ENCODE measurements at regions not wholly inside any gene's neighbourhood (a gene's known extent, or its start where the extent isn't known, plus 50 kb on each side); places are given as distances from the start of the nearest gene placed in this dataset.

DNA sequence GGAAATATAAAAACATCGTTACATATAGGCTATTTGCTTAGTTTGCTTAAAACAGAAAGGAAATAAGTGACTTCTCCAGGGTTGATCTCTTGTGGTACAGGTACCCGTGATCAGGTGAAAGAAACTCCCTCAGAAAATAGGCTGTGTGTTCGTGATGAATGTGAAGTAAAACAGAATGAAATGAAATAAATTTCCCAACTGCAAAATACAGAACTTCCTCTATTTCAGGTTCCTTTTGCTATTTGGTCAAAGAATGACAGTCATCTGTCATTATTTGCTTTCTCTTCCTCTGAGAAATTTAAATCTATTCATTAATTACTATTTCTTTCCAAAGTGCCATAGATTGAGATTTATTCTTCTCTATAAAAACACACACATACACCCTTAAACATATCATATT, 408.1 kb downstream of the FAM170A start (continued):
- TF ChIP-seq, protein P1, sequence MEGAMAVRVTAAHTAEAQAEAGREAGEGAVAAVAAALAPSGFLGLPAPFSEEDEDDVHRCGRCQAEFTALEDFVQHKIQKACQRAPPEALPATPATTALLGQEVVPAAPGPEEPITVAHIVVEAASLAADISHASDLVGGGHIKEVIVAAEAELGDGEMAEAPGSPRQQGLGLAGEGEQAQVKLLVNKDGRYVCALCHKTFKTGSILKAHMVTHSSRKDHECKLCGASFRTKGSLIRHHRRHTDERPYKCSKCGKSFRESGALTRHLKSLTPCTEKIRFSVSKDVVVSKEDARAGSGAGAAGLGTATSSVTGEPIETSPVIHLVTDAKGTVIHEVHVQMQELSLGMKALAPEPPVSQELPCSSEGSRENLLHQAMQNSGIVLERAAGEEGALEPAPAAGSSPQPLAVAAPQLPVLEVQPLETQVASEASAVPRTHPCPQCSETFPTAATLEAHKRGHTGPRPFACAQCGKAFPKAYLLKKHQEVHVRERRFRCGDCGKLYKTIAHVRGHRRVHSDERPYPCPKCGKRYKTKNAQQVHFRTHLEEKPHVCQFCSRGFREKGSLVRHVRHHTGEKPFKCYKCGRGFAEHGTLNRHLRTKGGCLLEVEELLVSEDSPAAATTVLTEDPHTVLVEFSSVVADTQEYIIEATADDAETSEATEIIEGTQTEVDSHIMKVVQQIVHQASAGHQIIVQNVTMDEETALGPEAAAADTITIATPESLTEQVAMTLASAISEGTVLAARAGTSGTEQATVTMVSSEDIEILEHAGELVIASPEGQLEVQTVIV (CRISPR knock-in tag; IDR thresholded peaks at IDR 0.05; ENCODE audit: borderline replicate concordance): no peak

DNA sequence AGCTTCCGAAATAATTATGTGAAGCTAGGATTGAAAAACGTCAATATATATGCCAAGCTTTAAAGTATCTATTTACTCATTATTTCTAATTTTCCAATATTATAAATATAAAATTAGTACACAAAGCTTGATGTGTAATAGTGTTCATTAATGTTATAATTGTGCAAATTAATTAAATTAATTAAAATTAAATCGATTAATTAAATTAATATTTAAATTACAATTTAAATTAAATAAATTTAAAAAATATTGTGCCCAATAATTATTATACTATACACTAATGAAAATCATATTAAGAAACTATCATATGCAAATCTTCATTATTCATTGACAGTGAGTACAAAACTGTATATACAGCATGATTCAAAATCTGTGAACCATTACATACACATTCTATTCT, 409.8 kb downstream of the FAM170A start:
- Histone ChIP-seq H3K27me3 (ENCODE audit: control insufficient read depth in 2 of 2, insufficient read depth in 2 of 2, low read length in 2 of 2) (no peaks in the 10 kb centered on the region), H3K4me2 (ENCODE audit: insufficient read depth, low read length) (no peak overlapping the region), H3K9me1 (ENCODE audit: control insufficient read depth, insufficient read depth, low read length) (no peaks in the 10 kb centered on the region), H4K20me1 (replicated peaks; ENCODE audit: control insufficient read depth, insufficient read depth, low read length) (no peaks in the 10 kb centered on the region), H3K27ac (ENCODE audit: extremely low read depth, low read depth, low read length) (no peak overlapping the region), H3K9ac (ENCODE audit: insufficient read depth in 1 of 2, low read depth in 2 of 2, low read length in 2 of 2) (no peak overlapping the region), H3K79me2 (ENCODE audit: control insufficient read depth, insufficient read depth, low read length) (no peaks in the 10 kb centered on the region), H3K4me1 (replicated peaks in 1 of 2; ENCODE audit: control insufficient read depth in 2 of 2, insufficient read depth in 2 of 2, low read length in 2 of 2) (no peaks in the 10 kb centered on the region), H3K9me3 (replicated peaks; ENCODE audit: control insufficient read depth, insufficient read depth, low read depth, low read length) (no peaks in the 10 kb centered on the region), H3K4me3 (no peak overlapping the region), H2AFZ (ENCODE audit: low read depth, low read length) (no peak overlapping the region), H3K36me3 (ENCODE audit: control insufficient read depth, insufficient read depth, low read length) (no peaks in the 10 kb centered on the region)
- in situ Hi-C loops (cut with MboI): no loop called here
- TF ChIP-seq NFYB (IDR thresholded peaks at IDR 0.05; ENCODE audit: extremely low read depth, insufficient read length) (no peak), HMG20B (CRISPR knock-in tag; IDR thresholded peaks at IDR 0.05) (no peak), ETV6 (IDR thresholded peaks at IDR 0.05; ENCODE audit: borderline replicate concordance in 1 of 2, low read depth in 2 of 2, low read length in 1 of 2) (no peak), ETV6 (CRISPR knock-in tag; IDR thresholded peaks at IDR 0.05; ENCODE audit: borderline replicate concordance) (no peak)
- WGBS (ENCODE audit: insufficient coverage, low coverage, missing lambda C conversion rate): 4% methylated on average over 3 of the region's 3 CpGs
- BruUV-seq (replicated peaks): no TSS peak
- no peak for ATAC-seq
- no peak for DNase-seq (ENCODE audit: extremely low read depth in 1 of 4, low spot score in 3 of 4)
- CTCF ChIA-PET (ENCODE audit: low intra/inter-chr PET ratio): no interaction called here
- intact Hi-C loops (cut with micrococcal nuclease): no loop called here
- no peak for FAIRE-seq
- POLR2A ChIA-PET: no interaction called here

Measured in K562 (cell line).